Fibroblast of peridontal ligament (primary cell): ENCODE measurements at regions not wholly inside any gene's neighbourhood (a gene's known extent, or its start where the extent isn't known, plus 50 kb on each side); places are given as distances from the start of the nearest gene placed in this dataset.
"Not testable (repeated sequence)": the region's sequence is repeated elsewhere in the genome, so short reads cannot be mapped to it uniquely, and the experiment has no call there.

ENCODE experiments used
- DNase-seq: peaks from one replicate; pipeline ENCODE4 v3.0.0-alpha.2; 2010; ENCODE audit errors: extremely low read depth

GRCh38 chr14:100419856-100420255, 96.7 kb downstream of the SLC25A47 start:
- DNase-seq: no peak

GRCh38 chr14:100421756-100422470, 98.8 kb downstream of the SLC25A47 start:
- DNase-seq: no peak

- peak; percentile 74 for DNase-seq
These were observed 99.6 kb downstream of the SLC25A47 start for GRCh38 chr14:100422556-100423316.

- DNase-seq: no peak
These were observed 100.3 kb downstream of the SLC25A47 start for GRCh38 chr14:100423317-100424010.

- DNase-seq: no peak
These were observed 101.6 kb downstream of the SLC25A47 start for GRCh38 chr14:100424504-100425428.

GRCh38 chr14:100425429-100425827, 102.3 kb downstream of the SLC25A47 start:
- DNase-seq: no peak

- no peak for DNase-seq
These were observed 103.2 kb downstream of the SLC25A47 start for GRCh38 chr14:100426314-100426713.

- DNase-seq: no peak
These were observed 104.0 kb downstream of the SLC25A47 start for GRCh38 chr14:100427166-100427565.

GRCh38 chr14:100428727-100429126, 105.6 kb downstream of the SLC25A47 start:
- DNase-seq: peak; percentile 67

- DNase-seq: no peak
These were observed 106.4 kb downstream of the SLC25A47 start for GRCh38 chr14:100429537-100429936.

- no peak for DNase-seq
These were observed 107.4 kb downstream of the SLC25A47 start for GRCh38 chr14:100430571-100430970.

- DNase-seq: not testable (repeated sequence)
These were observed 108.3 kb downstream of the SLC25A47 start for GRCh38 chr14:100431461-100431860.

GRCh38 chr14:100432652-100433427, 109.7 kb downstream of the SLC25A47 start:
- no peak for DNase-seq

GRCh38 chr14:100433428-100433814, 110.3 kb downstream of the SLC25A47 start:
- DNase-seq: no peak

- no peak for DNase-seq
These were observed 111.0 kb downstream of the SLC25A47 start for GRCh38 chr14:100434033-100434601.

GRCh38 chr14:100434911-100435438, 111.8 kb downstream of the SLC25A47 start:
- DNase-seq: no peak

GRCh38 chr14:100435459-100435858, 112.3 kb downstream of the SLC25A47 start:
- no peak for DNase-seq

- no peak for DNase-seq
These were observed 113.7 kb downstream of the SLC25A47 start for GRCh38 chr14:100436745-100437406.

- no peak for DNase-seq
These were observed 115.1 kb downstream of the SLC25A47 start for GRCh38 chr14:100438271-100438670.
